ENCODE measurements at regions not wholly inside any gene's neighbourhood (a gene's known extent, or its start where the extent isn't known, plus 50 kb on each side); places are given as distances from the start of the nearest gene placed in this dataset.

DNA sequence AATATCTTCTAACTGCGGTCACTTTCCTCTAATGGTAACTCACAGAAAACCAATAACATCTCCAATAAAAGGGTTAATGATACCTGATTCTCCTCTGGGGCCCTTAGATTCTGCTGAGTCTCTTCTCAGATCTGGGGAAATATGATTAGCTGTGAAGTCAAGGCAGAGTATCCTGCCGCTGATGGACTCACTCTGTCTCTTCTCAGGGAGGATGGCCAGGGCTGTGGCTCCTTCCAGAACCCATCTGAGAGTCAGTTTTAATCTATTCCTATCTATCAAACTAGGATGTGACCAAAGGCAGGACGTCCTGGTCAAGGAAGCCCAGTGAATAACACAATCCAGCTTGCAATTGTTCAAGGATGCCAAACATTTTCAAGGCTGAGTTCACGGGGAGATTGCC is 109.8 kb downstream of the SLC10A2 start:
- TF ChIP-seq CTCF (IDR thresholded peaks at IDR 0.05; ENCODE audit: insufficient read depth, low read length) (no peak), GABPA (IDR thresholded peaks at IDR 0.05; ENCODE audit: low read depth) (no peak), POLR2AphosphoS5 (IDR thresholded peaks at IDR 0.05; ENCODE audit: low read depth) (no peak), SPI1 (IDR thresholded peaks at IDR 0.05; ENCODE audit: borderline replicate concordance, low read depth) (no peak)
- TF ChIP-seq, protein P1, sequence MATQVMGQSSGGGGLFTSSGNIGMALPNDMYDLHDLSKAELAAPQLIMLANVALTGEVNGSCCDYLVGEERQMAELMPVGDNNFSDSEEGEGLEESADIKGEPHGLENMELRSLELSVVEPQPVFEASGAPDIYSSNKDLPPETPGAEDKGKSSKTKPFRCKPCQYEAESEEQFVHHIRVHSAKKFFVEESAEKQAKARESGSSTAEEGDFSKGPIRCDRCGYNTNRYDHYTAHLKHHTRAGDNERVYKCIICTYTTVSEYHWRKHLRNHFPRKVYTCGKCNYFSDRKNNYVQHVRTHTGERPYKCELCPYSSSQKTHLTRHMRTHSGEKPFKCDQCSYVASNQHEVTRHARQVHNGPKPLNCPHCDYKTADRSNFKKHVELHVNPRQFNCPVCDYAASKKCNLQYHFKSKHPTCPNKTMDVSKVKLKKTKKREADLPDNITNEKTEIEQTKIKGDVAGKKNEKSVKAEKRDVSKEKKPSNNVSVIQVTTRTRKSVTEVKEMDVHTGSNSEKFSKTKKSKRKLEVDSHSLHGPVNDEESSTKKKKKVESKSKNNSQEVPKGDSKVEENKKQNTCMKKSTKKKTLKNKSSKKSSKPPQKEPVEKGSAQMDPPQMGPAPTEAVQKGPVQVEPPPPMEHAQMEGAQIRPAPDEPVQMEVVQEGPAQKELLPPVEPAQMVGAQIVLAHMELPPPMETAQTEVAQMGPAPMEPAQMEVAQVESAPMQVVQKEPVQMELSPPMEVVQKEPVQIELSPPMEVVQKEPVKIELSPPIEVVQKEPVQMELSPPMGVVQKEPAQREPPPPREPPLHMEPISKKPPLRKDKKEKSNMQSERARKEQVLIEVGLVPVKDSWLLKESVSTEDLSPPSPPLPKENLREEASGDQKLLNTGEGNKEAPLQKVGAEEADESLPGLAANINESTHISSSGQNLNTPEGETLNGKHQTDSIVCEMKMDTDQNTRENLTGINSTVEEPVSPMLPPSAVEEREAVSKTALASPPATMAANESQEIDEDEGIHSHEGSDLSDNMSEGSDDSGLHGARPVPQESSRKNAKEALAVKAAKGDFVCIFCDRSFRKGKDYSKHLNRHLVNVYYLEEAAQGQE (IDR thresholded peaks at IDR 0.05; ENCODE audit: insufficient replicate concordance, low read depth), result no peak
- no peak for DNase-seq (ENCODE audit: low read depth in 1 of 2, low spot score in 1 of 2)
- Histone ChIP-seq H3K27ac (replicated peaks) (no peak overlapping the region), H3K4me3 (replicated peaks; ENCODE audit: insufficient read depth, low read length) (no peak overlapping the region), H3K27me3 (ENCODE audit: insufficient read depth, poor library complexity, severe bottlenecking) (no peaks in the 10 kb centered on the region)

- Histone ChIP-seq H3K27ac (replicated peaks) (no peak overlapping the region), H3K27me3 (ENCODE audit: insufficient read depth, poor library complexity, severe bottlenecking) (no peaks in the 10 kb centered on the region), H3K4me3 (replicated peaks; ENCODE audit: insufficient read depth, low read length) (no peak overlapping the region)
- DNase-seq (ENCODE audit: low read depth in 1 of 2, low spot score in 1 of 2), result no peak
- TF ChIP-seq GABPA (IDR thresholded peaks at IDR 0.05; ENCODE audit: low read depth) (no peak), CTCF (IDR thresholded peaks at IDR 0.05; ENCODE audit: insufficient read depth, low read length) (no peak), SPI1 (IDR thresholded peaks at IDR 0.05; ENCODE audit: borderline replicate concordance, low read depth) (no peak)
- TF ChIP-seq, protein P1 (IDR thresholded peaks at IDR 0.05; ENCODE audit: insufficient replicate concordance, low read depth), result no peak
Observed at GRCh38 chr13:102954350-102954749, 108.5 kb downstream of the ERCC5 start.

- Histone ChIP-seq H3K4me3 (replicated peaks; ENCODE audit: insufficient read depth, low read length) (no peak overlapping the region), H3K27me3 (ENCODE audit: insufficient read depth, poor library complexity, severe bottlenecking) (no peaks in the 10 kb centered on the region), H3K27ac (replicated peaks) (no peak overlapping the region)
- no peak for TF ChIP-seq POLR2AphosphoS5 (IDR thresholded peaks at IDR 0.05; ENCODE audit: low read depth)
- TF ChIP-seq, protein P1 (IDR thresholded peaks at IDR 0.05; ENCODE audit: insufficient replicate concordance, low read depth), result no peak
- no peak for TF ChIP-seq GABPA (IDR thresholded peaks at IDR 0.05; ENCODE audit: low read depth)
- no peak for TF ChIP-seq CTCF (IDR thresholded peaks at IDR 0.05; ENCODE audit: insufficient read depth, low read length)
- TF ChIP-seq SPI1 (IDR thresholded peaks at IDR 0.05; ENCODE audit: borderline replicate concordance, low read depth), result no peak
- DNase-seq (ENCODE audit: low read depth in 1 of 2, low spot score in 1 of 2), result no peak
Observed at GRCh38 chr13:102951808-102952207, 106.0 kb downstream of the ERCC5 start.
